EH (cell line): ENCODE measurements at regions not wholly inside any gene's neighbourhood (a gene's known extent, or its start where the extent isn't known, plus 50 kb on each side); places are given as distances from the start of the nearest gene placed in this dataset.
"Not testable (repeated sequence)": the region's sequence is repeated elsewhere in the genome, so short reads cannot be mapped to it uniquely, and the experiment has no call there.

ENCODE experiments used
- DNase-seq: peaks from one replicate; pipeline ENCODE4 v3.0.0-alpha.2; 2015; ENCODE audit warnings: low read depth

GRCh38 chr17:64800987-64801386, 118.3 kb downstream of the LRRC37A3 start:
- not testable (repeated sequence) for DNase-seq

GRCh38 chr17:64800361-64800895, 118.8 kb downstream of the LRRC37A3 start:
- not testable (repeated sequence) for DNase-seq

- DNase-seq = not testable (repeated sequence)
Observed at GRCh38 chr17:64799543-64800188, 119.6 kb downstream of the LRRC37A3 start.

- DNase-seq = not testable (repeated sequence)
Observed at GRCh38 chr17:64798961-64799360, 120.3 kb downstream of the LRRC37A3 start.

- DNase-seq = not testable (repeated sequence)
Observed at GRCh38 chr17:64798489-64798790, 120.8 kb downstream of the LRRC37A3 start.

- DNase-seq = not testable (repeated sequence)
Observed at GRCh38 chr17:64797746-64798488, 121.4 kb downstream of the LRRC37A3 start.

GRCh38 chr17:64795342-64795741, 123.9 kb downstream of the LRRC37A3 start:
- not testable (repeated sequence) for DNase-seq

- not testable (repeated sequence) for DNase-seq
Observed at GRCh38 chr17:64794548-64795274, 124.6 kb downstream of the LRRC37A3 start.

- peak; percentile 40 for DNase-seq
Observed at GRCh38 chr17:64794113-64794512, 125.2 kb downstream of the LRRC37A3 start.

- DNase-seq = peak; percentile 59
Observed at GRCh38 chr17:64792793-64793575, 126.3 kb downstream of the LRRC37A3 start.

GRCh38 chr17:64792276-64792675, 127.0 kb downstream of the LRRC37A3 start:
- DNase-seq = not testable (repeated sequence)

- DNase-seq = not testable (repeated sequence)
Observed at GRCh38 chr17:64791691-64792090, 127.6 kb downstream of the LRRC37A3 start.

GRCh38 chr17:64791226-64791625, 128.1 kb downstream of the LRRC37A3 start:
- DNase-seq = not testable (repeated sequence)

GRCh38 chr17:64790690-64791089, 128.6 kb upstream of the SMURF2 start:
- DNase-seq = not testable (repeated sequence)

- not testable (repeated sequence) for DNase-seq
Observed at GRCh38 chr17:64790193-64790592, 128.1 kb upstream of the SMURF2 start.

GRCh38 chr17:64789061-64789445, 126.9 kb upstream of the SMURF2 start:
- not testable (repeated sequence) for DNase-seq

GRCh38 chr17:64788286-64789060, 126.4 kb upstream of the SMURF2 start:
- DNase-seq = no peak

GRCh38 chr17:64787921-64788271, 125.8 kb upstream of the SMURF2 start:
- DNase-seq = no peak

GRCh38 chr17:64787255-64787920, 125.3 kb upstream of the SMURF2 start:
- no peak for DNase-seq

GRCh38 chr17:64786337-64786736, 124.2 kb upstream of the SMURF2 start:
- DNase-seq = no peak

GRCh38 chr17:64785011-64785421, 122.9 kb upstream of the SMURF2 start:
- no peak for DNase-seq
